GM21390 (cell line): ENCODE measurements at regions not wholly inside any gene's neighbourhood (a gene's known extent, or its start where the extent isn't known, plus 50 kb on each side); places are given as distances from the start of the nearest gene placed in this dataset.
"Not testable (repeated sequence)": the region's sequence is repeated elsewhere in the genome, so short reads cannot be mapped to it uniquely, and the experiment has no call there.

Experiments
- ATAC-seq: cut with Tn5 transposase; IDR thresholded peaks from one replicate; pipeline ENCODE4 v1.9.1; 2021; ENCODE audit not compliant: unreplicated experiment

- no peak for ATAC-seq
Measured at GRCh38 chr7:131039836-131040235, 287.8 kb upstream of the MKLN1 start.

GRCh38 chr7:131040467-131040932 lies 287.2 kb upstream of the MKLN1 start:
- ATAC-seq = peak; percentile 64

GRCh38 chr7:131041012-131041695 lies 286.5 kb upstream of the MKLN1 start:
- ATAC-seq = not testable (repeated sequence)

DNA sequence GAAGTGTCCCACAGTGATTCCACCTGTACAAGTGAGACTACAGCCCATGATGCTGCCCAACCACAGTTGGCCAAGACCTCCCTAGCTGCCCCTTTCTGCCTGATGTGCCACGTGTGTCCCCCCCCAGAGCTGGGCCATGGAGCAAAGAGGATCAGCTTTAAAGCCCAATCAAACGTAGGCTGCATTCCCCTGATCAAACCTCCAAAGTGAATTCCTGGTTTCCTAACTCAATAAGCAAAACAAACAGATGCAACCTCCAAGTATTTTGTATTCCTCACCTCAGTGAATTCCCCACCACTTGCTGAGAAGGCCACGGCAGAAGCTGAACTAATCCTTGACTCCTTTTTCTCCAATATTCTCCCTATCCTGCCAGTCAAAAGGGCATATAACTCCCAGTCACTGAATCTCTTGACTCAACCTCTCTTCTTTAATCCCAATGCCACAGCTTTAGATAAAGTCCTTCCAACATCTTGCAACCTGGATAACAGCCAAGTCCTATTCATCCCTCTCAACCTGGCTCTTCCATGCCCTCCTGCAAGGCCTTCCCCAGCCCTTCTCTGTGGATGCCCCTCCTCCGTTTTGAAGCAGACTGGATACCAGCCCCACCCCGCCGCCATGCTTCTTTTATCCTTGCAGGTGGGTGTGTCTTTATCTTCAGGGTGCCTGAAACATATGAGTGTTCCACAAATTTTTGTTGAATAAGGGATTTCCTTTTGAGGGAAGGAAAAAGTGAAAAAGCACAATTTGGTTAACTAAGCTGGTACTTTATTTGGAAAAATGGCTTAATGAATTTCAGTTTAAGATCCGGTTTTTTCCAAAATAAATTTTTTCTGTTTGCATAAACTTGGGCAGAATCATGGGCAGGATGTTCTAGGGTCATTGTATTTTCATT lies 285.2 kb upstream of the MKLN1 start:
- ATAC-seq = no peak

DNA sequence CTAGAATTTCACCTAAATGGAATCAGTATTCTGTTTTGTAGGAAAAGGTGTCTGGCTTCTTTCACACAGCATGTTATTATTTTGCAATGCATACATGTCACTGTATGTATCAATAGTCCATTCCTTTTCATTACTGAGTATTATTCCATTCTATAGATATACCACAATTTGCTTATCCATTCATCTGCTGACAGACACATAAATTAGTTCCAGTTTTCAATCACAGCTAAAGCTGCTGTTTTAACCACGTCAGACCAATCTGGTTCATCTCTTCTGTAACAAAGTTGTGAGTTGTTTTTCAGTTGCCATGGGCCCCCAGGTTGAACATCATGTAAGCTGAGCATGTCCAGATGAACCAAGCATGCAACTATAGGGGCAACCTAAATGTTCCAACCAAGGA lies 282.1 kb upstream of the MKLN1 start:
- ATAC-seq = no peak

DNA sequence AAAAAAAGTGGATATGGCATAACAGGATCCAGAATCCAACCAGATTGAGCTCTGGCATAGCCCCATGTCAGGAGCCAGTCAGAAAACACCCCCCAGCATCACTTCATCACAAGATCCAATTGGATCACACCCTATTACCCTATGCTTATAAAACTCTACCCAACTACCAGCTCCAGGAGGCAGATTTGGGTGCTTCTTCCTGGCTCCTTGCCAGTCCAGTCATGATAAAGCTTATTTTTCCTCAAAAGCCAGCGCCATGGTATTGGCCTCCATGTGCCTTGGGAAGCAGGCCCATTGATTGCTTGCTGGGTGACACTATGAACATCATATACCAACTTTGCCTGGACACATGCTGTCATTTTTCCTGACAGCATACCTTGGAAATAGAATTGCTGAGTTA lies 281.4 kb upstream of the MKLN1 start:
- no peak for ATAC-seq

GRCh38 chr7:131047651-131048304 lies 279.9 kb upstream of the MKLN1 start:
- ATAC-seq = no peak

GRCh38 chr7:131051304-131051703 lies 276.4 kb upstream of the MKLN1 start:
- no peak for ATAC-seq

DNA sequence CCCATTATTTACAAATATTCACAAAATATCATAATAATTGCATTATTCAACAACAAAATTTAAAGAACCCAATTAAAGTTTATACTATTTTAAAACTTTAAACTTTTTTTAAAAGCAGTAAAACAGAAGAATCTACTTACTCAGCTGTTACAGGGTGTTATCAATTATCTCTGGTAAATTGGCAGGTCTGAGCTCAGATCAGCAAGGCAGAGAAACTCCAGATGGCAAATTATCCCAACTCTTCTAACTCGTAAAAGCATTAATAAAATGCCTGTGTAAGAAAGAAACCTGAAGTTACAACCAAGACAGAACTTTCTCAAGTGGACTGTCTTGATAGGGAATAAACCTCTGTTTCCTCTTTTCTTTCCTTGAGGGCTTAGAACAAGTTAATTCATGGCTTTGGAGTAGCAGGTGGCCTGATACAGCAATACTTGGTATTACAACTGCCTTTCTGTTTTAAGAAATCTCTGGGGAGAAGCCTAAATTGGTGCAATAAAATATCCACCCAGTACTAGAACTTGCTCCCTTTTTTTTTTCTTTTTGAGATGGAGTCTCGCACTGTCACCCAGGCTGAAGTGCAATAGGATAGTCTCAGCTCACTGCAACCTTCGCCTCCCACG lies 275.3 kb upstream of the MKLN1 start:
- ATAC-seq = no peak

- no peak for ATAC-seq
Measured at GRCh38 chr7:131056007-131056406, 271.7 kb upstream of the MKLN1 start.

GRCh38 chr7:131057015-131057793 lies 270.5 kb upstream of the MKLN1 start:
- ATAC-seq = peak; percentile 84

- peak; percentile 47 for ATAC-seq
Measured at GRCh38 chr7:131057794-131058070, 269.9 kb upstream of the MKLN1 start.

DNA sequence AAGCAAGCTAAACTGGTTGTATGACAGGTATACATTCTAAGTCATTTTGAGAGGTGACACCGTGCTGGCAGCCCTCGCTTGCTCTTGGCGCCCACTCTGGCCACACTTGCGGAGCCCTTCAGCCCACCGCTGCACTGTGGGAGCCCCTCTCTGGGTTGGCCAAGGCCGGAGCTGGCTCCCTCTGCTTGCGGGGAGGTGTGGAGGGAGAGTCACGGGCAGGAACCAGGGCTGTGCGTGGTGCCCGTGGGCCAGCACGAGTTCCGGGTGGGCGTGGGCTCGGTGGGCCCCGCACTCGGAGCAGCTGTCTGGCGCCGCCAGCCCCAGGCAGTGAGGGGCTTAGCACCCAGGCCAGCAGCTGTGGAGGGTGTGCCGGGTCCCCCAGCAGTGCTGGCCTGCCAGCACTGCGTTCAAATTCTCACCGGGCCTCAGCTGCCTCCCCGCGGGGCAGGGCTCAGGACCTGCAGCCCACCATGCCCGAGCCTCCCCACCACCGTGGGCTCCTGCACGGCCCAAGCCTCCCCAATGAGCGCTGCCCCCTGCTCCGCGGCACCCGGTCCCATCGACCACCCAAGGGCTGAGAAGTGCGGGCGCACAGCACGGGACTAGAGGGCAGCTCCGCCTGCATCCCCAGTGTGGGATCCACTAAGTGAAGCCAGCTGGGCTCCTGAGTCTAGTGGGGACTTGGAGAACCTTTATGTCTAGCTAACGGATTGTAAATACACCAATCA lies 269.0 kb upstream of the MKLN1 start:
- not testable (repeated sequence) for ATAC-seq

GRCh38 chr7:131059401-131059800 lies 268.3 kb upstream of the MKLN1 start:
- ATAC-seq = not testable (repeated sequence)

DNA sequence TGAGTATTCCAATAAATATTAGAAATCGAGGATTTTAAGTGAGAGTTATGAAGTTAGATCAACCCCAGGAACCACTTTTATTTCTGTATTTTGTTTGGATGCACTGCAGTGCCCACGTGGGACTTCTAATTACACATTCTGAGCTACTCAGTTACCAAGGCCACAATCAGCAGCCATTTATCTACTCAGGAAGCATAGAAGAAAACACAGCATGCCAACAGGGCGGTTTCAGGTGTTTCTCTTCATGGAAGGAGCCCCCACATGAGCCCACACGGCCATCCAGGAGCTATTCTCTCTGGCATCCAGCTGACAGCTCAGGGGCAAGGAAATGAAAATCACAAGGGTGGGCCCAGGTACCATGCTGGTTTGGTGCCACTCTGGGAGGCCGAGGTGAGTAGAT lies 266.5 kb upstream of the MKLN1 start:
- ATAC-seq = no peak

DNA sequence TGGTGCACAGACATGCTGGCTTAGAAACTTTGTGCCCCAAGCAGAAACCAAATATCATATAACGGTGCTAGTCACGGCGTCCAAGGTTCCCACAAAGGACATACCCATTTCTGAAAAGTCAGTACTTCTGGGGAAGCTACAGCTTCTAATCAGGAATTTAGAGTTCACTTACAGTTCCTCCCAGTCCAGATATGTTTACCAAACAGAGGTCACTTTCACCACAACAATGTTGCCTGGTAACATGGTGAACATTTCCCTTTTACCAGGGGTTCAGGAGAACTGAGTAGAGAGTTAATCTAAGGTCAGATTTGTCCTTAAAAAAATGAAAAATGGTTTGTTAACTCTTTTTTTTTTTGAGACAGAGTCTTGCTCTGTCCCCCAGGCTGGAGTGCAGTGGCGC lies 265.9 kb upstream of the MKLN1 start:
- ATAC-seq = no peak

GRCh38 chr7:131066635-131067034 lies 261.0 kb upstream of the MKLN1 start:
- ATAC-seq = no peak

GRCh38 chr7:131067220-131067619 lies 260.5 kb upstream of the MKLN1 start:
- ATAC-seq = no peak

DNA sequence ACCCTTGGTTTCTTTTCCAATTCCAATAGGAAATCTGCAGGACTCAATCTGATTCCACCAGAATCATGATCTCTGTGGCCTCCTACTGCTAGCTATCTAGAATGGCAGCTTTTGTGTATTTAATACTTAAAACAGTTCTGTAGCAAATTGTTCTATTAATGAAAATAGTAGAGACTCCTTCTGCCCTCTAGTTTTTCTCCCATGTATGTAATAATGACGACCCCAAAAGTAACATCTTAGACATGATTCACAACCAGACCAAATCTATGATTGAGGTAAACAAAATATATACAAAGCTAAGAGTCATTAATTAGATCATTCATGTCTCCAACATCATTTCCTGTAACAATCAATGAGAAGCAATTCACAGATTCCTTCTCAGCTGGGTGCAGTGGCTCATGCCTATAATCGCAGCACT lies 259.1 kb upstream of the MKLN1 start:
- no peak for ATAC-seq
